Adrenal gland (tissue), 5 donors: ENCODE measurements at regions not wholly inside any gene's neighbourhood (a gene's known extent, or its start where the extent isn't known, plus 50 kb on each side); places are given as distances from the start of the nearest gene placed in this dataset.

Experiments used
- CTCF ChIP-seq, 6 experiments: fragments of 450-650 bp in 4 of 6; fragments of 200-600 bp in 2 of 6; sonication (generic) in 1 of 6; IDR thresholded peaks; 1 replicate in 5 of 6; 2 replicates in 1 of 6; pipeline versions ENCODE4 v1.5.1 to v1.8.0; 2016 to 2021; ENCODE audit warnings: antibody characterized with exemption in 6 of 6, mild to moderate bottlenecking in 2 of 6, moderate library complexity in 1 of 6
- POLR2A ChIP-seq, 2 donors: fragments of 450-650 bp; IDR thresholded peaks; one replicate each; pipeline ENCODE4 v1.6.1; 2017; ENCODE audit warnings: antibody characterized with exemption in 2 of 2, mild to moderate bottlenecking in 2 of 2, moderate library complexity in 1 of 2
- donor health status: DM: no; HTN: no; CAD: no.

GRCh38 chr10:3428826-3429225 lies 256.2 kb upstream of the PITRM1 start:
- no peak for TF ChIP-seq CTCF (IDR thresholded peaks at IDR 0.05)
- no peak for TF ChIP-seq POLR2A (IDR thresholded peaks at IDR 0.05)
